PC-3 (cell line): ENCODE measurements at regions not wholly inside any gene's neighbourhood (a gene's known extent, or its start where the extent isn't known, plus 50 kb on each side); places are given as distances from the start of the nearest gene placed in this dataset.

ENCODE experiments used
- EZH2 ChIP-seq: fragments of 300-600 bp; sonication (generic); IDR thresholded peaks from one replicate; pipeline ENCODE4 v1.6.1; 2017; ENCODE audit warnings: antibody characterized with exemption, mild to moderate bottlenecking, low read length; ENCODE audit not compliant: unreplicated experiment
- EZH2phosphoT487 ChIP-seq: fragments of 300-600 bp; sonication (generic); IDR thresholded peaks from 2 replicates; pipeline ENCODE4 v1.6.1; 2018; ENCODE audit warnings: mild to moderate bottlenecking, antibody characterized with exemption, low read length, borderline replicate concordance
- TF ChIP-seq, protein P1 (sequence below): fragments of 300-600 bp; sonication (generic); conservative IDR thresholded peaks from 2 replicates; pipeline ENCODE4 v1.5.1; 2017; ENCODE audit warnings: antibody characterized with exemption, low read depth, mild to moderate bottlenecking, low read length

DNA sequence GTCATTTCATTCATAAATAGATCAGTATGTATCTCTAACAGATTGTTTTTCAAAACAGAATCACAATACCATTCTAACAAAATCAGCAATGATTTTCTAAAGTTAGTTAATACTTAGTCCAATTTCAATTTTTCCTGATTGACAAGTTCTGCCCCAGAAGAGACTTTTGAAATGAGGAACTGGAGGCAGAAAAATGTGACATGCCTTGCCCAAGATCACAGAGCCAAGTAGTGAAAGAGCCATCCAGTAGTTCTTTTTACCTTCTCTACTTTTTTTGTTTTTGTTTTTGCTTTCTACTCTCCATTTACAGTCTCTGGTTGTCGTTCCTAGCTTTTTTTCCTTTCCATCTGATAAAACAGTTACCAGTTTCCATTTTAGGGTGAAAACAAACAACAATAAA is 129.3 kb upstream of the TMEM164 start:
- TF ChIP-seq, protein P1, sequence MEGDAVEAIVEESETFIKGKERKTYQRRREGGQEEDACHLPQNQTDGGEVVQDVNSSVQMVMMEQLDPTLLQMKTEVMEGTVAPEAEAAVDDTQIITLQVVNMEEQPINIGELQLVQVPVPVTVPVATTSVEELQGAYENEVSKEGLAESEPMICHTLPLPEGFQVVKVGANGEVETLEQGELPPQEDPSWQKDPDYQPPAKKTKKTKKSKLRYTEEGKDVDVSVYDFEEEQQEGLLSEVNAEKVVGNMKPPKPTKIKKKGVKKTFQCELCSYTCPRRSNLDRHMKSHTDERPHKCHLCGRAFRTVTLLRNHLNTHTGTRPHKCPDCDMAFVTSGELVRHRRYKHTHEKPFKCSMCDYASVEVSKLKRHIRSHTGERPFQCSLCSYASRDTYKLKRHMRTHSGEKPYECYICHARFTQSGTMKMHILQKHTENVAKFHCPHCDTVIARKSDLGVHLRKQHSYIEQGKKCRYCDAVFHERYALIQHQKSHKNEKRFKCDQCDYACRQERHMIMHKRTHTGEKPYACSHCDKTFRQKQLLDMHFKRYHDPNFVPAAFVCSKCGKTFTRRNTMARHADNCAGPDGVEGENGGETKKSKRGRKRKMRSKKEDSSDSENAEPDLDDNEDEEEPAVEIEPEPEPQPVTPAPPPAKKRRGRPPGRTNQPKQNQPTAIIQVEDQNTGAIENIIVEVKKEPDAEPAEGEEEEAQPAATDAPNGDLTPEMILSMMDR, result no peak
- TF ChIP-seq EZH2, result no peak
- no peak for TF ChIP-seq EZH2phosphoT487
